NB4 (cell line): ENCODE measurements at regions not wholly inside any gene's neighbourhood (a gene's known extent, or its start where the extent isn't known, plus 50 kb on each side); places are given as distances from the start of the nearest gene placed in this dataset.

Experiments used
- CTCF ChIP-seq: IDR thresholded peaks from one replicate; pipeline ENCODE4 v1.5.1; 2012; ENCODE audit warnings: low read depth, low read length
- MAX ChIP-seq: IDR thresholded peaks from 2 replicates; pipeline ENCODE4 v1.6.1; 2011; ENCODE audit warnings: low read depth, low read length
- POLR2A ChIP-seq: IDR thresholded peaks from 2 replicates; pipeline ENCODE4 v1.6.1; 2011; ENCODE audit warnings: mild to moderate bottlenecking; ENCODE audit not compliant: insufficient read length; ENCODE audit errors: extremely low read depth

GRCh38 chr2:62393293-62393692 is 112.7 kb downstream of the TMEM17 start:
- TF ChIP-seq CTCF (no peak), POLR2A (no peak), MAX (no peak)
